PC-9 (cell line): ENCODE measurements at regions not wholly inside any gene's neighbourhood (a gene's known extent, or its start where the extent isn't known, plus 50 kb on each side); places are given as distances from the start of the nearest gene placed in this dataset.

Experiments
- EZH2 ChIP-seq: fragments of 200-600 bp; sonication (generic); IDR thresholded peaks from 2 replicates; pipeline ENCODE4 v1.8.0; 2017; ENCODE audit warnings: antibody characterized with exemption, low read depth
- TF ChIP-seq, protein P1 (sequence below): fragments of 200-600 bp; sonication (generic); conservative IDR thresholded peaks from 2 replicates; pipeline ENCODE4 v1.6.1; 2017; ENCODE audit warnings: mixed run types, antibody characterized with exemption, mild to moderate bottlenecking, moderate library complexity

GRCh38 chr9:88734527-88734926 is 199.5 kb downstream of the NXNL2 start:
- TF ChIP-seq, protein P1, sequence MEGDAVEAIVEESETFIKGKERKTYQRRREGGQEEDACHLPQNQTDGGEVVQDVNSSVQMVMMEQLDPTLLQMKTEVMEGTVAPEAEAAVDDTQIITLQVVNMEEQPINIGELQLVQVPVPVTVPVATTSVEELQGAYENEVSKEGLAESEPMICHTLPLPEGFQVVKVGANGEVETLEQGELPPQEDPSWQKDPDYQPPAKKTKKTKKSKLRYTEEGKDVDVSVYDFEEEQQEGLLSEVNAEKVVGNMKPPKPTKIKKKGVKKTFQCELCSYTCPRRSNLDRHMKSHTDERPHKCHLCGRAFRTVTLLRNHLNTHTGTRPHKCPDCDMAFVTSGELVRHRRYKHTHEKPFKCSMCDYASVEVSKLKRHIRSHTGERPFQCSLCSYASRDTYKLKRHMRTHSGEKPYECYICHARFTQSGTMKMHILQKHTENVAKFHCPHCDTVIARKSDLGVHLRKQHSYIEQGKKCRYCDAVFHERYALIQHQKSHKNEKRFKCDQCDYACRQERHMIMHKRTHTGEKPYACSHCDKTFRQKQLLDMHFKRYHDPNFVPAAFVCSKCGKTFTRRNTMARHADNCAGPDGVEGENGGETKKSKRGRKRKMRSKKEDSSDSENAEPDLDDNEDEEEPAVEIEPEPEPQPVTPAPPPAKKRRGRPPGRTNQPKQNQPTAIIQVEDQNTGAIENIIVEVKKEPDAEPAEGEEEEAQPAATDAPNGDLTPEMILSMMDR = no peak
- TF ChIP-seq EZH2 = no peak
